ENCODE measurements at regions not wholly inside any gene's neighbourhood (a gene's known extent, or its start where the extent isn't known, plus 50 kb on each side); places are given as distances from the start of the nearest gene placed in this dataset.
"Not testable (repeated sequence)": the region's sequence is repeated elsewhere in the genome, so short reads cannot be mapped to it uniquely, and the experiment has no call there.

DNA sequence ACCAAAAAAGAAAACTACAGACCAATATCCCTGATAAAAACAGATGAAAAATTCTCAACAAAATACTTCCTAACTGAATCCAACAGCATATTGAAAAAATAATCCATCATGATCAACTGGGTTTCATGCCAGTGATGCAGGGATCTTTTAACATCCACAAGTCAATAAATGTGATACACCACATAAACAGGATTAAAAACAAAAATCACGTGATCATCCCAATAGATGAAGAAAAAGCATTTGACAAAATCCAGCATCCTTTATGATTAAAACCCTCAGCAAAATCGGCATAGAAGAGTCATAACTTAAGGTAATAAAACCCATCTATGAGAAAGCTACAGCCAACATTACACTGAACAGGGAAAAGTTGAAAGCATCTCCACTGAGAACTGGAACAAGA, 107.5 kb downstream of the DCLK3 start:
- no peak for DNase-seq (ENCODE audit: low spot score)

DNA sequence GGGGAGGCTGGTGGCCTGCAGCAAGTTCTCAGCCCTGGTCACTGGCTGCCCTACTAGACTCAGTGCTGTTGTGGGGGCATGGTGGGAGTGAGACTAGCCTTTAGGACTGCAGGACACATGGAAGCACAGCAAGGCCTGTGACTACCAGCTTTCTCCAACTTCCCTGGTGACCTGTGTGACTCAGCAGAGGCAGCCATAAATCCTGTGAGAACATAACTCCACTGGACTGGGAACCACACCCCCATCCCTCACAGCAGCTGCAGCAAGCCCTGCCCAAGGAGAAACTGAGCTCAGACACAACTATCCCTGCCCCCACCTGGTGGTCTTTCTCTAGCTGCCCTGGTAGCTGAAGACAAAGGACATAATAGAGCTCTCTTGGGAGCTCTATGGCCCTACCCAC, 111.3 kb downstream of the DCLK3 start:
- peak; percentile 79 for DNase-seq (ENCODE audit: low spot score)

DNA sequence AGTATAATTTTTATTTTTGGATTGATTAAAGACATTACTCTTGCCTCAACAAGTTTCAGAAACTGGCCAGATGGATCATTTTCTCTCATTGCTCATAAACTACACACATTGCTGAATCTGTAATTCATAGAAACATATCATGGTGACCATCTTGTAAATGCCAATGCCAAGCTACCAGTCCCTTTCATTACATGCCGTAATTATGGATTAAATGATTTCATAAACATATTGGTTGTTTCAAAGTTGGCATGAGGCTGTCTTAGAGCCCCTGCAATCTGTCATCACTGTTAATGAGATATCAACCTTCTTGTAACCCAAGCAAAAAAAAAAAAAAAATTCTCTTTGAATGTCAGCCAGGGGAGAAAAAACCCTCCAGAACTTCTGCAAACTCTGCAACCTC, 112.2 kb downstream of the DCLK3 start:
- DNase-seq (ENCODE audit: low spot score), result no peak

DNA sequence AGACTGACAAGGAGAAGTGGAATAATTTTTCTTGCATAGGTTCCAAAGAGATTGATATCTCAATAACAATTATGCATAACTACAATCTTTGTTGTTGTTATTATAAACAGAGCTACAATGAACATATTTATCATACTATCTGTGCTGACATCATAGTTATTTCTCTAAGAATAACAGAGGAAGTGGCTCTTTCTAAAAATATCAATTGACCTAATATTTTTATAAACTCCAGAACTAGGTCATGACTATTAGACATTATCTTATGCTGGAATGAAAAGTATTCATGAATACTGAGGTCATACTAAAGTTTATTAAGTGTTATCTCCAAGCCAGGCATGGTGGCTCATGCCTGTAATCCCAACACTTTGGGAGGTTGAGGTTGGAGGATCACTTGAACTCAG, 114.1 kb downstream of the DCLK3 start:
- DNase-seq (ENCODE audit: low spot score), result no peak

DNA sequence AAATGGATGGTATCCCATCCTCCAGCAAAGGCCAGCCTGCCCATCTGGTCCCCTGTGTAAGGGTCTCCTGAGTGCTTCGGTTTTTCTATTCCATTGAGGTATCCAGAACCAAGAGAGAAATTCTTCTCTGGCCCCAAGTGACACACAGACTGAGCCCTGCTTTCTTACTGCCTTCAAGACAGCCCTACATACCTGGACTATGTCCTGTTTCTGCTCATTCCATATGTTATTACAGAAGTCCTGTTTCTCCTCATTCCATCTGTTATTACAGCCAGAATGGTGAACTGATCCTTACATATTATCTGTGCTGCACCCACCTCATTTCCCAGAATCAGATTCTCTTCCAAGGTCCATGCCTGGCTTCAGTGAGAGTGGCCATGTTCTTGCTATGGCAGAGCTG, 115.2 kb downstream of the DCLK3 start:
- DNase-seq (ENCODE audit: low spot score), result no peak

DNA sequence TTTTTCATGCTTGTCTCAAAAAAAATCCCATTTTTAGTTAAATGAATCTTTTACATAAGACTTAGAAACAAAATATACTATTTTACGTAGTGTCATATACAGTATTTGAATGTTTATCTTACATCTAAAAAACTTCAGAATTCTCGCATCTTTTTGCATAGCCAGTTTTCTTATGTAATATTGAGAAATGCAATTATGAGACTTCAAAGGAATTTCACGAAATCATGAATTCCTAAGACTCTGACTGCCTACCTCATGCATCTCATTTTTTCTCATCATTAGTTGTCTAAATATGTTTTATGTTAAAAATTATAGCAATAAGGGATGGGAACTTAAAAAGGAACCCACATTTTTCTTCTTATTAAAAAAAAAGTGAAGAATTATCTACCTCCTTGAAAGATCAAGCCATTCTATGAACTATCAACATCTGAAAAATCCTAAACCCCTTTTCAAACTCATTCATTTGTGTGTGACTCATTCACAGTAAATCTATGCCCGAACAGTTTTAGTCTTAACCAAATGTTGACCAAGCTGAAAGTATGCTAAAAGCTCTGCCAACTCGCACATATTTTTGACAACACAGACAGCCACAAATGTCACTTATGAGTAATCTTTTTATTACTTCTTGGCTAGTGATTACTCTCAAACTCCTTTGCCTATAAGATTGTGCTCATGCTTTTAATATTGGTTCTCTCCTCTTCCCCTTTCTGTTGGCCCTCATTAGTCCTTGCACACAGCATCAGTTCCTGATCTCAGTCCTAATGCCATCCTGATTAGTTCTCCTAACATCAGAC, 115.9 kb downstream of the DCLK3 start:
- peak; percentile 90 for DNase-seq (ENCODE audit: low spot score)

DNA sequence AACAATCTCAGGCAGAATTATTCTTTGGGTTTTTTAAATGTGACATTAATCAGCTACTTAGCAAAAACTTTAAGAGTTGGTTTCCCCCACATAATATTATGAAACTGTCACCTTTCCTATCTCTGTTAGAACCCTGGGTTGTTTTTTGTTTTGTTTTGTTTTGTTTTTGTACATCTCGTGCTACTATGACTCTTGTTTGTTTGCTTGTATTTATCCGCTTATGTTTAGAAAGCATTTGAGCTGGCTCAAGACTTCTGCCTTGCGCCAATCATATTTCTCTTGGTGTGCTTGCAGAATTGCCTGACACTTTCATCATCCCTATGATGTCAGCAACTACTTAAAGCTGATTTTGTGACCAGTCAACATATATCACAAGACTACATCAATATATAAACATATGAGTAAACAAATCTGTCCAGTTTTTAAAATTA, 116.9 kb downstream of the DCLK3 start:
- no peak for DNase-seq (ENCODE audit: low spot score)

DNA sequence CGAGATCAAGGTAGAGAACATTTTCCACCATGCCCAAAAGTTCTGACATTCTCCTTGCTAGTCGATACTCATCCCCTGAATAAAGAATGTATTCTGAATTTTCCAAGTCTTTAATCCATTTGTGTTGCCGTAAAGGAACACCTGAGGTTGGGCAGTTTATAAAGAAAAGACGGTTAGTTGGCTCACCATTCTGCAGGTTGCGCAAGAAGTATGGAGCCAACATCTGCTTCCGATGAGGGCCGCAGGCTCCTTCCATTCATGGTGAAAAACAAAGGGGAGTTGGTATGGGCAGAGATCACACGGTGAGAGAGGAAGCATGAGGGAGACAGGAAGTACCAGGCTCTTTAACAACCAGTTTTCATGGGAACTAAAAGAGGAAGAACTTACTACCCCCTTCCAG, 121.2 kb downstream of the DCLK3 start:
- DNase-seq (ENCODE audit: low spot score), result no peak

DNA sequence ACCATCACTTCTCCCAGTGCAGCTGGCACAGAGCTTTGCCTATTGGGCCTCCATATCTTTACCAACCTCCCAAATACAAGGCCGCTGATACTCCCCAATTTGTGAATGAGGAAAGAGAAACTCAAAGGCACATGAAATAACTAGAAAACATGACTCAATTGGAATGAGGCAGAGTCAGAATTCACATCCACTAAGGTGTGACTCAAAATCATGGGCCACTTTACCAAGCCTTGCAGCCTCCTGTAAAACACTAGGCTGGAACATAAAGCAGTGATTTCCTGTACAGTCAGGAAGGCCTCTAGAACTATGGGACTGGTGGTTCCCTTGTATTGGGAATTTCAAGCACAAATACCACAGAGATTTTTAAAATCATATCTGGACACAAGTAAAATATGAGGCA, 128.6 kb downstream of the DCLK3 start:
- DNase-seq (ENCODE audit: low spot score), result no peak

DNA sequence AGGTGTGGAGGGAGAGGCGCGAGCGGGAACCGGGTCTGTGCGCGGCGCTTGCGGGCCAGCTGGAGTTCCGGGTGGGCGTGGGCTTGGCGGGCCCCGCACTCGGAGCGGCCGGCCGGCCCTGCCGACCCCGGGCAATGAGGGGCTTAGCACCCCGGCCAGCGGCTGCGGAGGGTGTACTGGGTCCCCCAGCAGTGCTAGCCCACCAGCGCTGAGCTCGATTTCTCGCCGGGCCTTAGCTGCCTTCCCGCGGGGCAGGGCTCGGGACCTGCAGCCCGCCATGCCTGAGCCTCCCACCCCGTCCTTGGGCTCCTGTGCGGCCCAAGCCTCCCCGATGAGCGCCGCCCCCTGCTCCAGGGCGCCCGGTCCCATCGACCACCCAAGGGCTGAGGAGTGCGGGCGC, 130.5 kb downstream of the DCLK3 start:
- not testable (repeated sequence) for DNase-seq (ENCODE audit: low spot score)

DNA sequence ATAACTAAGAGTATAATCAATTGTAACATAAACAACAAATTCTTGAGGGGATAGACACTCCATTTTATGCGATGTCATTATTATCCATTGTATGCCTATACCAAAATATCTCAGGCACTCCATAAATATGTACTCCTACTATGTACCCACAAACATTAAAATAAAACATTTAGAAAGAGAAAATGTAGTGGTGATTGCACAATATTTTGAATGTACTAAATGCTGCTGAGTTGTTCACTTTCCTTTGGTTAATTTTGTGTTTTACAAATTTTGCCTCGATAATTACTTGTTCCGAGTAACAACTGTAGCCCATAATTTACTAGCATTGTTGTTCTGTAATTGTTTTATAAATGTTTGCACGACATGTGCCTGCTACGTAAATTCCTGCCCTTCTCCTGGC, 131.3 kb downstream of the DCLK3 start:
- DNase-seq (ENCODE audit: low spot score), result no peak

DNA sequence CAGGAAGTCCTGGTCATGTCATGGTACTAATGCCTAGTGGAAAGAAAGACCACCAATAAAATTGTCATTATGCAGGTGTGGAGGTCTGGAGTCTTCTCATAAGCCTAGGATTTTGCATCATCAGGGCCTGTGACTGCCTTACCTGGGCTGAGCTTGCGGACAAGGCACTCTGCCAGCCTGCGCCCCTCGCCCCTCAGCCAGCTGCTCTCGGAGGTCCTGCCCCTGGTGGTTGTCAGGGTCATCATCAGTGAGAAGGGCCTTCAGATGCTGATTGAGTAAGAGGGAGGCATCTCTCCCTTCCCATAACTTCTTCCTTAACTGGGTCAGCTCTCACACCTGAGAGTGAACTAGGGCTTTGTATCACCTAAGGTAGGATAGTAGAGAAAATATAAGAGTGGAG, 132.8 kb downstream of the DCLK3 start:
- no peak for DNase-seq (ENCODE audit: low spot score)

DNA sequence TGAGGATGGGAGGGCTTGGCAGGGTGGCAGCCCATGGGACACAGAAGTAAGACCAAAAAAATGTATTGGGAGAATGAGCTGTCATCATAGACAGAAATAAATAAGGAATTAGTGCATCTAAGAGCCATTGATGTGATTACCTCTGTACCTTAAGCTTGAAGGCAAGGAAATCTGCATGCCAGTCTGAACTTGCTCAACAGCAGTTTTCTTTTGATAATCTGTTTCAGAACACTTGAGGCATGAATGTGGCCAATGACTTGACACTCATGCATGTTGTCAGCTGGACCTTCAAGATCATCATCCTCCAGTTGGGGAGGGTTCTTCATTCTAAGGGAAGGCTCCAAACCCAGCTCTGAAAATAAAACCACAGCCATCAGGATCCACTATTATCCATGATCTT, 148.5 kb downstream of the DCLK3 start:
- no peak for DNase-seq (ENCODE audit: low spot score)

DNA sequence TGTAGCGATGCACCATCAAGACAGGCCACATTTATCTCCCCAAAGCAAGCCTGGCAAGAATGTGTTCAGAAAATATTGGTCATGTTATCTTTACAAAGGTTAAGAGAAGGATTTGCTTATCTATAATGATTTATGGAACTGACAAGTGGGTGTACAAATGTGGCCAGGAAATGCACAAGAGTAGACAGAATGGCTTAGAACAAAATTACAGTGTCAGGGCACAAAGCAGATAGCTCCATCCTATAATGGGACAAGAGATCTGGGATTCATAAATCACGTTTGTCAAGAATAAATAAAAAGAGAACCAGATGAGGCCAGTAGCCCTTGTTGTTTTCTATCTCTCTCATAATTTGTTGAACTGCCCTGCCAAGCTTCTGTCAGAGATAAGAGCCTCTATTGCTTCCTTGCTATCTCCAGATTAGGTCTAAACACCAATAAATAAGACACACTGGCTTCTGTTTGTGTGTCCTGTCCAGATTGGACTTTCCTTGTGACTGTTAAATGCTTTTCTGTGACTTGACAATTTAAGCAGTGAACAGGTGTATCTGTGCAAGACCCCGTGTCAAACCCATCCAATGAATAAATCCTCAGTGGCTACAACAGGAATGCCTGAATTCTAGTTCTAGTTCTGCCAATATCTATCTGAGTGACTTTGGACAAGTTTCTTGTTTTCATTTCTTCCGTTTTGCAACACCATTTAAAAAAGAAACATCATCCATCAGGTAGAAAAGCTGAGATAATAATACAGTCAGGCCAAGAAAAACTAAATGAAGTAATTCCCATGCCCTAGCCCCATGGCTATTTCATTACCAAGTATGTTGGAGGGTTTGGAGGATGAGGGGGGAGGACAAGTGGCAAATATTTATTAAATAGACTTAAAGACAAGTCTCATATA, 157.2 kb downstream of the DCLK3 start:
- peak; percentile 78 for DNase-seq (ENCODE audit: low spot score)

DNA sequence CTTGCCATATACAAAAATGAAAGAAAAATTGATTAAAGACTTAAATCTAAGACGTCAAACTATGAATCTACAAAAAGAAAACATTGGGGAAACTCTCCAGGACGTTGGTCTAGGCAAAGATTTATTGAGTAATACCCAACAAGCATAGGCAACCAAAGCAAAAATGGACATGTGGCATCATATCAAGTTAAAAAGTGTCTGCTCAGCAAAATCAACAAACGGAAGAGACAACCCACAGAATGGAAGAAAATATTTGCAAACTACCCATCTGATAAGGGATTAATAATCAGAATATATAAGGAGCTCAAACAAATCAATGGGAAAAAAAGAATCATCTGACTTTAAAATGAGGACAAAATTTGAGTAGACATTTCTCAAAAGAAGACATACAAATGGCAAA, 160.9 kb downstream of the DCLK3 start:
- no peak for DNase-seq (ENCODE audit: low spot score)

DNA sequence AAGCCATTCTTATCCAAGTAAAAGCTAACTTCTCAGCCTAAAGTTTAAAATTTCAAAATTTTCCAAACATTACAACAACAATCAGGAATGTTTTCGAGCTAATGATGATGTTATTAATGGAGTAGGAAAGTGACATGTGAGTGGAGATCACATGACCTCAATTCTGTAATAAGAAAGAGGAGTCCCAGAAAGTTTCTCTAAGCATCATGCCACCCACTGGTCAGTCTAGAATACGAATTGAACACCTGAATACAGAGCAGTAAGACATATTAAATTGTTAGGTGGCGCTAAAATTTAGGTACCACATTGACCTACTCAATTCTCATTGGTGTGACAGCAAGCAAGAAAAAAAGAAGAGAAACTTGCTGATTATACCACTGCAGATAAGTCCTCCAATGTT, 163.9 kb downstream of the DCLK3 start:
- DNase-seq (ENCODE audit: low spot score), result no peak
